ENCODE measurements at regions not wholly inside any gene's neighbourhood (a gene's known extent, or its start where the extent isn't known, plus 50 kb on each side); places are given as distances from the start of the nearest gene placed in this dataset.

- in situ Hi-C loops (cut with HindIII; ENCODE audit: extremely low pct_ligation_motif_present, low pct_unique_long_range_greater_than_20kb), result no loop called here
- H3K4me1 ChIP-seq (ENCODE audit: insufficient read depth, low read length), result peaks cover 21% of the 10 kb centered on the region
- no peak overlapping the region for H3K4me2 ChIP-seq (ENCODE audit: low read depth, low read length)
- H3K36me3 ChIP-seq (replicated peaks in 1 of 2; ENCODE audit: control insufficient read depth in 1 of 2, insufficient read depth in 2 of 2, low read length in 2 of 2), result no peaks in the 10 kb centered on the region
- ChIA-PET CTCF (ENCODE audit: low intra/inter-chr PET ratio, low total read pairs) (no interaction called here), POLR2A (no interaction called here)
- ATAC-seq (no peak), FAIRE-seq (no peak), DNase-seq (ENCODE audit: low spot score) (no peak)
- H3K9ac ChIP-seq (ENCODE audit: insufficient read depth, low read depth, low read length), result no peak overlapping the region
- H4K20me1 ChIP-seq (ENCODE audit: insufficient read depth, low read length), result no peaks in the 10 kb centered on the region
- no peak overlapping the region for H2AFZ ChIP-seq (ENCODE audit: low read length)
- intact Hi-C loops (cut with micrococcal nuclease; ENCODE audit: unreplicated experiment), result no loop called here
- H3K79me2 ChIP-seq (ENCODE audit: insufficient read depth, low read length), result no peaks in the 10 kb centered on the region
- no TSS peak for BruUV-seq (replicated peaks)
- TF ChIP-seq ATF4 (CRISPR knock-in tag; IDR thresholded peaks at IDR 0.05), result peak in 1 of 2 experiments; percentile 44; a peak in 1 of 4 replicates
- TF ChIP-seq CEBPB (IDR thresholded peaks at IDR 0.05; ENCODE audit: borderline replicate concordance, low read depth, low read length), result peak; percentile 72
- peak; percentile 68; the same call in 1 of the 2 replicates for TF ChIP-seq ATF7 (IDR thresholded peaks at IDR 0.05)
- TF ChIP-seq ATF7 (CRISPR knock-in tag; IDR thresholded peaks at IDR 0.05), result no peak
- TF ChIP-seq, protein P1, sequence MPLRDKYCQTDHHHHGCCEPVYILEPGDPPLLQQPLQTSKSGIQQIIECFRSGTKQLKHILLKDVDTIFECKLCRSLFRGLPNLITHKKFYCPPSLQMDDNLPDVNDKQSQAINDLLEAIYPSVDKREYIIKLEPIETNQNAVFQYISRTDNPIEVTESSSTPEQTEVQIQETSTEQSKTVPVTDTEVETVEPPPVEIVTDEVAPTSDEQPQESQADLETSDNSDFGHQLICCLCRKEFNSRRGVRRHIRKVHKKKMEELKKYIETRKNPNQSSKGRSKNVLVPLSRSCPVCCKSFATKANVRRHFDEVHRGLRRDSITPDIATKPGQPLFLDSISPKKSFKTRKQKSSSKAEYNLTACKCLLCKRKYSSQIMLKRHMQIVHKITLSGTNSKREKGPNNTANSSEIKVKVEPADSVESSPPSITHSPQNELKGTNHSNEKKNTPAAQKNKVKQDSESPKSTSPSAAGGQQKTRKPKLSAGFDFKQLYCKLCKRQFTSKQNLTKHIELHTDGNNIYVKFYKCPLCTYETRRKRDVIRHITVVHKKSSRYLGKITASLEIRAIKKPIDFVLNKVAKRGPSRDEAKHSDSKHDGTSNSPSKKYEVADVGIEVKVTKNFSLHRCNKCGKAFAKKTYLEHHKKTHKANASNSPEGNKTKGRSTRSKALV (CRISPR knock-in tag; IDR thresholded peaks at IDR 0.05), result no peak
- no peak overlapping the region for H3K27ac ChIP-seq (ENCODE audit: extremely low read length, insufficient read depth, low read length)
- no peaks in the 10 kb centered on the region for H3K27me3 ChIP-seq (ENCODE audit: control insufficient read depth in 1 of 2, insufficient read depth in 2 of 2, low read length in 2 of 2)
- no peak overlapping the region for H3K4me3 ChIP-seq (replicated peaks in 1 of 3; ENCODE audit: insufficient read depth in 1 of 3, low read depth in 2 of 3, low read length in 3 of 3)
- H3K9me3 ChIP-seq (ENCODE audit: low read length), result no peaks in the 10 kb centered on the region
- 67% methylated on average over 1 of the region's 1 CpG for whole genome bisulfite sequencing (ENCODE audit: low lambda C conversion rate)
Observed at GRCh38 chr15:39183164-39183881, 397.6 kb upstream of the THBS1 start.
